Neural progenitor cell (in vitro differentiated cells): ENCODE measurements at regions not wholly inside any gene's neighbourhood (a gene's known extent, or its start where the extent isn't known, plus 50 kb on each side); places are given as distances from the start of the nearest gene placed in this dataset.

Experiments used
- DNase-seq: peaks from one replicate; pipeline ENCODE4 v3.0.0-alpha.2; 2016; ENCODE audit warnings: low spot score
- H2AFZ ChIP-seq: fragments of 200-600 bp; sonication (generic); replicated peaks from 2 replicates; pipeline ENCODE4 v1.6.1; 2016; ENCODE audit warnings: antibody characterized with exemption
- H3F3A ChIP-seq: fragments of 200-600 bp; sonication (generic); 2 replicates; pipeline ENCODE4 v1.6.1; 2016; ENCODE audit warnings: antibody characterized with exemption, low read depth
- H3K27ac ChIP-seq: fragments of 200-600 bp; sonication (generic); 2 replicates; pipeline ENCODE4 v1.5.1; 2016; ENCODE audit warnings: mild to moderate bottlenecking
- H3K27me3 ChIP-seq: fragments of 200-600 bp; sonication (generic); 2 replicates; pipeline ENCODE4 v1.6.1; 2016; ENCODE audit warnings: mild to moderate bottlenecking, moderate library complexity
- H3K36me3 ChIP-seq: fragments of 200-600 bp; sonication (generic); 2 replicates; pipeline ENCODE4 v1.5.1; 2016
- H3K4me1 ChIP-seq: fragments of 200-600 bp; sonication (generic); 2 replicates; pipeline ENCODE4 v1.6.1; 2016; ENCODE audit warnings: mixed run types
- H3K4me2 ChIP-seq: fragments of 200-600 bp; sonication (generic); 2 replicates; pipeline ENCODE4 v1.6.1; 2016
- H3K4me3 ChIP-seq: fragments of 200-600 bp; sonication (generic); 2 replicates; pipeline ENCODE4 v1.5.1; 2016
- H3K79me2 ChIP-seq: fragments of 200-600 bp; sonication (generic); 2 replicates; pipeline ENCODE4 v1.6.1; 2016; ENCODE audit warnings: low read depth
- H3K9ac ChIP-seq: fragments of 200-600 bp; sonication (generic); 2 replicates; pipeline ENCODE4 v1.6.1; 2016
- H3K9me3 ChIP-seq: fragments of 200-600 bp; sonication (generic); 2 replicates; pipeline ENCODE4 v1.5.1; 2016; ENCODE audit warnings: low read depth
- H4K20me1 ChIP-seq: fragments of 200-600 bp; sonication (generic); 2 replicates; pipeline ENCODE4 v1.6.1; 2016; ENCODE audit warnings: low read depth
- H3K27ac Mint-ChIP-seq: 3 replicates; pipeline ENCODE4 v1.8.0; 2021; ENCODE audit warnings: mixed read lengths
- H3K27me3 Mint-ChIP-seq: 2 replicates; pipeline ENCODE4 v1.8.0; 2022; ENCODE audit warnings: low read depth, mild to moderate bottlenecking, inconsistent platforms, moderate library complexity, mixed read lengths; ENCODE audit not compliant: insufficient read depth
- H3K36me3 Mint-ChIP-seq: 3 replicates; pipeline ENCODE4 v1.8.0; 2021; ENCODE audit warnings: mixed read lengths
- H3K4me1 Mint-ChIP-seq: 3 replicates; pipeline ENCODE4 v1.8.0; 2021; ENCODE audit warnings: mixed read lengths
- H3K4me3 Mint-ChIP-seq: 3 replicates; pipeline ENCODE4 v1.8.0; 2021; ENCODE audit warnings: mild to moderate bottlenecking, moderate library complexity, mixed read lengths
- H3K9me3 Mint-ChIP-seq: 3 replicates; pipeline ENCODE4 v1.8.0; 2020; ENCODE audit warnings: mixed read lengths
- EZH2 ChIP-seq: fragments of 200-600 bp; sonication (generic); IDR thresholded peaks from 2 replicates; pipeline ENCODE4 v1.6.1; 2017; ENCODE audit warnings: antibody characterized with exemption, mild to moderate bottlenecking, moderate library complexity
- EZH2phosphoT487 ChIP-seq: fragments of 200-600 bp; sonication (generic); IDR thresholded peaks from 2 replicates; pipeline ENCODE4 v1.6.1; 2017; ENCODE audit warnings: antibody characterized with exemption
- TF ChIP-seq, protein P1 (sequence below): fragments of 200-600 bp; sonication (generic); IDR thresholded peaks from 2 replicates; pipeline ENCODE4 v1.5.1; 2017; ENCODE audit warnings: antibody characterized with exemption, mild to moderate bottlenecking

DNA sequence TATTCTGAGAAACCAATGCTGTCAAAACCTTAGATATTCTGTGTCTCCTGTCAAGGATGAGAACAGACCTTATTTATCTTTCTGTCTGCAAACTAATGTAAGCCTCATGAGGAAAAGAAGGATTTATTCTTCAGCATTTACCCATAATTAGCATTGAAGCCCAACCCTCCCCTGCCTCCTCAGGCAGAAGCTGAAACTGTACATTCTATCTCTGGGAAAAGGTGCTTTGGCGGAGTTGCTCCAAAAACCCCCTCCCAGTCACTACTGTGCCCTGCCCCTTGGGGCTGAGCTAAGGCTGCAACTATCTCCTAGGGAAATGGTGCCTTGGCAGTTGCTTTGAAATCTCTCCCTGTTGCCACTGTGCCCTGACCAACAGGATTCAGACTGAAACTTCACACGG lies 106.2 kb upstream of the TLR4 start:
- Mint-ChIP-seq H3K4me1 (no peaks in the 10 kb centered on the region), H3K27me3 (no peaks in the 10 kb centered on the region), H3K4me3 (no peak overlapping the region), H3K9me3 (peaks cover 13% of the 10 kb centered on the region), H3K36me3 (no peaks in the 10 kb centered on the region), H3K27ac (no peak overlapping the region)
- Histone ChIP-seq H3K4me3 (no peak overlapping the region), H3K27me3 (no peaks in the 10 kb centered on the region), H3K79me2 (no peaks in the 10 kb centered on the region), H3K36me3 (peaks cover 3% of the 10 kb centered on the region), H3K9ac (no peak overlapping the region), H3K4me2 (no peak overlapping the region), H4K20me1 (no peaks in the 10 kb centered on the region), H3K27ac (no peak overlapping the region), H3K9me3 (peaks cover 4% of the 10 kb centered on the region), H3K4me1 (peaks cover 3% of the 10 kb centered on the region), H2AFZ (no peak overlapping the region), H3F3A (no peaks in the 10 kb centered on the region)
- TF ChIP-seq EZH2phosphoT487, result no peak
- no peak for DNase-seq

DNA sequence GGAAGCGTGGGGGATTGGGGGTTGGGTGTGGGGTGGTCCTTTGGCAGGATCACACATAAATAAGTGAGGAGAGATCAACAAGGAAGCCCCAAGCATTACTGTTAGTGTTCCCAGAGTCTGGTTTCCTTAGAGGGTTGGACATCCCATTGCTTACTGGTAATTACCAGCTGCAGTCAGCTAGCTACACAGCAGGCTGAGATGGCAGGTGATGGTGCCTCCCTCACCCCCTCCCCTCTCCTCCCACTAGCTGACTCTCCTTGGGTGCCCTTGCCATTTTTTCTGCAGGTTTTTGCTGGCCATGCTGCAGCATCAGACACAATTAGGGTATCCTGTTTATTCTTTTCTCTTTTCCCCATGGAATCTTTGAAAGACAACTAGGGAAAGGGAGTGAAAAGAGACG lies 107.5 kb upstream of the TLR4 start:
- no peak overlapping the region for H3K4me3 ChIP-seq
- no peak overlapping the region for H3K4me2 ChIP-seq
- no peaks in the 10 kb centered on the region for H3F3A ChIP-seq
- H3K9me3 ChIP-seq, result peaks cover 4% of the 10 kb centered on the region
- H3K27ac Mint-ChIP-seq, result no peak overlapping the region
- H3K79me2 ChIP-seq, result no peaks in the 10 kb centered on the region
- H3K36me3 Mint-ChIP-seq, result no peaks in the 10 kb centered on the region
- no peak for DNase-seq
- H4K20me1 ChIP-seq, result no peaks in the 10 kb centered on the region
- no peak overlapping the region for H3K9ac ChIP-seq
- no peaks in the 10 kb centered on the region for H3K27me3 ChIP-seq
- TF ChIP-seq EZH2phosphoT487 (no peak), EZH2 (no peak)
- TF ChIP-seq, protein P1, sequence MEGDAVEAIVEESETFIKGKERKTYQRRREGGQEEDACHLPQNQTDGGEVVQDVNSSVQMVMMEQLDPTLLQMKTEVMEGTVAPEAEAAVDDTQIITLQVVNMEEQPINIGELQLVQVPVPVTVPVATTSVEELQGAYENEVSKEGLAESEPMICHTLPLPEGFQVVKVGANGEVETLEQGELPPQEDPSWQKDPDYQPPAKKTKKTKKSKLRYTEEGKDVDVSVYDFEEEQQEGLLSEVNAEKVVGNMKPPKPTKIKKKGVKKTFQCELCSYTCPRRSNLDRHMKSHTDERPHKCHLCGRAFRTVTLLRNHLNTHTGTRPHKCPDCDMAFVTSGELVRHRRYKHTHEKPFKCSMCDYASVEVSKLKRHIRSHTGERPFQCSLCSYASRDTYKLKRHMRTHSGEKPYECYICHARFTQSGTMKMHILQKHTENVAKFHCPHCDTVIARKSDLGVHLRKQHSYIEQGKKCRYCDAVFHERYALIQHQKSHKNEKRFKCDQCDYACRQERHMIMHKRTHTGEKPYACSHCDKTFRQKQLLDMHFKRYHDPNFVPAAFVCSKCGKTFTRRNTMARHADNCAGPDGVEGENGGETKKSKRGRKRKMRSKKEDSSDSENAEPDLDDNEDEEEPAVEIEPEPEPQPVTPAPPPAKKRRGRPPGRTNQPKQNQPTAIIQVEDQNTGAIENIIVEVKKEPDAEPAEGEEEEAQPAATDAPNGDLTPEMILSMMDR, result no peak
- no peaks in the 10 kb centered on the region for H3K27me3 Mint-ChIP-seq
- peaks cover 13% of the 10 kb centered on the region for H3K9me3 Mint-ChIP-seq
- H2AFZ ChIP-seq, result peak overlapping the region; percentile 3
- no peak overlapping the region for H3K4me3 Mint-ChIP-seq
- peaks cover 3% of the 10 kb centered on the region for H3K36me3 ChIP-seq
- no peak overlapping the region for H3K27ac ChIP-seq
- no peaks in the 10 kb centered on the region for H3K4me1 Mint-ChIP-seq
- peaks cover 3% of the 10 kb centered on the region for H3K4me1 ChIP-seq

DNA sequence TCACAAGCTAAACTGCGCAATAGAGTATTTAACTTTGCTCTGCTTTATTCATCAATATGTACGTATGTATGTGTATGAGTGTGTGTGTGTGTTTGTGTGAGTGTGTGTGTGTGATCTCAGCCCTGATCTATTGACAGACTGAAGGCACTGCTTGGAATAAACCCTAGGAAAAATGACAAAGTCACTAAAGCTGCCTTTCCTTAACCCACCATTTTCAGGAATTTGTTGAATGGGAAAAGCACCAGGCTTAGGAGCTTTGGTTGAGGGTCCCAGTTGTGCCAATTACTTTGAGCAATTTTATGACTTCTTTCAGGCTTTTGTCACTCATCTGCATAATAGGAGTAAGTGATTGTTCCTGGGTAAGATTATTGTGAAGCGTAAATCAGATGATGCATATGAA lies 108.6 kb upstream of the TLR4 start:
- H3K4me3 Mint-ChIP-seq, result no peak overlapping the region
- DNase-seq, result no peak
- Histone ChIP-seq H3K9ac (no peak overlapping the region), H4K20me1 (no peaks in the 10 kb centered on the region), H3F3A (no peaks in the 10 kb centered on the region), H3K4me2 (no peak overlapping the region), H3K9me3 (peaks cover 3% of the 10 kb centered on the region), H3K27me3 (no peaks in the 10 kb centered on the region), H3K27ac (no peak overlapping the region), H3K4me3 (no peak overlapping the region), H2AFZ (no peak overlapping the region), H3K79me2 (no peaks in the 10 kb centered on the region), H3K4me1 (peaks cover 3% of the 10 kb centered on the region), H3K36me3 (peaks cover 3% of the 10 kb centered on the region)
- no peaks in the 10 kb centered on the region for H3K27me3 Mint-ChIP-seq
- no peak for TF ChIP-seq EZH2
- TF ChIP-seq EZH2phosphoT487, result no peak
- TF ChIP-seq, protein P1, result no peak
- no peaks in the 10 kb centered on the region for H3K4me1 Mint-ChIP-seq
- no peak overlapping the region for H3K27ac Mint-ChIP-seq
- no peaks in the 10 kb centered on the region for H3K36me3 Mint-ChIP-seq
- H3K9me3 Mint-ChIP-seq, result peaks cover 5% of the 10 kb centered on the region

DNA sequence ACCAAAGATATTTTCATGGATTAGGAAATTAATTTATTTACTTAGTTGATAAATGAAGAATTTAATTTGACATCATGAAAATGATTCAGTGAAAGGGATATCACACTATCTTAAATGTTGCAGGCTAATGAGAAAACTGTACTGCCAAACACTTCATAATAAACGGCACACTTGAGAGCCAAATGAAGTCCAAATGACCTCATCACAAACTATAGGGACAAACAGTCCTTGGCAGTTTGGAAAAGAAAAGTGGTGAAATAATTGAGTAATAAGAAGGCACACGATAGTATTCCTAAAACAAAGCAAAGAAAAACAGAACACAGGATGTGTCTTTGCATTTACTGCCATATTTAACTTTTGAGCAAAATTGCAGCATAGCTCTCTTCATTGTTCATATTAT lies 116.9 kb upstream of the TLR4 start:
- no peak for TF ChIP-seq EZH2phosphoT487
- no peak for TF ChIP-seq EZH2
- TF ChIP-seq, protein P1, result no peak
- H3K4me1 Mint-ChIP-seq, result no peaks in the 10 kb centered on the region
- H4K20me1 ChIP-seq, result no peaks in the 10 kb centered on the region
- H3K36me3 ChIP-seq, result no peaks in the 10 kb centered on the region
- no peaks in the 10 kb centered on the region for H3K4me1 ChIP-seq
- DNase-seq, result no peak
- H2AFZ ChIP-seq, result no peak overlapping the region
- H3K4me2 ChIP-seq, result no peak overlapping the region
- H3K27me3 ChIP-seq, result no peaks in the 10 kb centered on the region
- H3K9me3 ChIP-seq, result no peaks in the 10 kb centered on the region
- H3K27me3 Mint-ChIP-seq, result no peaks in the 10 kb centered on the region
- no peaks in the 10 kb centered on the region for H3K9me3 Mint-ChIP-seq
- no peak overlapping the region for H3K4me3 ChIP-seq
- no peak overlapping the region for H3K27ac ChIP-seq
- no peaks in the 10 kb centered on the region for H3K79me2 ChIP-seq
- no peak overlapping the region for H3K27ac Mint-ChIP-seq
- H3K4me3 Mint-ChIP-seq, result no peak overlapping the region
- no peak overlapping the region for H3K9ac ChIP-seq
- no peaks in the 10 kb centered on the region for H3F3A ChIP-seq
- H3K36me3 Mint-ChIP-seq, result no peaks in the 10 kb centered on the region
